ENCODE measurements at regions not wholly inside any gene's neighbourhood (a gene's known extent, or its start where the extent isn't known, plus 50 kb on each side); places are given as distances from the start of the nearest gene placed in this dataset.

GRCh38 chr3:163011596-163011995 lies 1515.0 kb downstream of the OTOL1 start:
- TF ChIP-seq, protein P1, sequence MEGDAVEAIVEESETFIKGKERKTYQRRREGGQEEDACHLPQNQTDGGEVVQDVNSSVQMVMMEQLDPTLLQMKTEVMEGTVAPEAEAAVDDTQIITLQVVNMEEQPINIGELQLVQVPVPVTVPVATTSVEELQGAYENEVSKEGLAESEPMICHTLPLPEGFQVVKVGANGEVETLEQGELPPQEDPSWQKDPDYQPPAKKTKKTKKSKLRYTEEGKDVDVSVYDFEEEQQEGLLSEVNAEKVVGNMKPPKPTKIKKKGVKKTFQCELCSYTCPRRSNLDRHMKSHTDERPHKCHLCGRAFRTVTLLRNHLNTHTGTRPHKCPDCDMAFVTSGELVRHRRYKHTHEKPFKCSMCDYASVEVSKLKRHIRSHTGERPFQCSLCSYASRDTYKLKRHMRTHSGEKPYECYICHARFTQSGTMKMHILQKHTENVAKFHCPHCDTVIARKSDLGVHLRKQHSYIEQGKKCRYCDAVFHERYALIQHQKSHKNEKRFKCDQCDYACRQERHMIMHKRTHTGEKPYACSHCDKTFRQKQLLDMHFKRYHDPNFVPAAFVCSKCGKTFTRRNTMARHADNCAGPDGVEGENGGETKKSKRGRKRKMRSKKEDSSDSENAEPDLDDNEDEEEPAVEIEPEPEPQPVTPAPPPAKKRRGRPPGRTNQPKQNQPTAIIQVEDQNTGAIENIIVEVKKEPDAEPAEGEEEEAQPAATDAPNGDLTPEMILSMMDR (IDR thresholded peaks at IDR 0.05): no peak
- TF ChIP-seq EZH2phosphoT487 (IDR thresholded peaks at IDR 0.05): no peak
- no peak for TF ChIP-seq EZH2 (IDR thresholded peaks at IDR 0.05)
